Neural cell (in vitro differentiated cells): ENCODE measurements at regions not wholly inside any gene's neighbourhood (a gene's known extent, or its start where the extent isn't known, plus 50 kb on each side); places are given as distances from the start of the nearest gene placed in this dataset.

ENCODE experiments used
- H2AFZ ChIP-seq: fragments of 200-600, 300-800 bp; sonication (generic), shearing (Covaris generic); 2 replicates; pipeline ENCODE4 v1.6.0; 2014; ENCODE audit warnings: low read depth, mild to moderate bottlenecking, antibody characterized with exemption, low read length, moderate library complexity
- H3F3A ChIP-seq: fragments of 200-600 bp; shearing (Covaris generic); 2 replicates; pipeline ENCODE4 v1.6.1; 2016; ENCODE audit warnings: mild to moderate bottlenecking, moderate library complexity, mixed read lengths, antibody characterized with exemption, low read length; ENCODE audit not compliant: insufficient read depth, poor library complexity, severe bottlenecking
- H3K27ac ChIP-seq: fragments of 200-600, 300-800 bp; sonication (generic), shearing (Covaris generic); 2 replicates; pipeline ENCODE4 v1.5.1; 2014; ENCODE audit warnings: mild to moderate bottlenecking, low read length, moderate library complexity
- H3K27me3 ChIP-seq: fragments of 300-800, 200-600 bp; sonication (generic), shearing (Covaris generic); 2 replicates; pipeline ENCODE4 v1.6.0; 2014; ENCODE audit warnings: mild to moderate bottlenecking, low read depth, low read length, moderate library complexity; ENCODE audit not compliant: insufficient read depth
- H3K36me3 ChIP-seq: fragments of 300-800, 200-600 bp; sonication (generic), shearing (Covaris generic); 2 replicates; pipeline ENCODE4 v1.5.1; 2014; ENCODE audit warnings: mild to moderate bottlenecking, antibody characterized with exemption, low read length, moderate library complexity; ENCODE audit not compliant: insufficient read depth
- H3K4me2 ChIP-seq: fragments of 300-800, 200-600 bp; sonication (generic), shearing (Covaris generic); 2 replicates; pipeline ENCODE4 v1.6.0; 2014; ENCODE audit warnings: mild to moderate bottlenecking, low read length
- H3K4me3 ChIP-seq: fragments of 300-800, 200-600 bp; sonication (generic), shearing (Covaris generic); 2 replicates; pipeline ENCODE4 v1.5.1; 2014; ENCODE audit warnings: mild to moderate bottlenecking, low read length, moderate library complexity
- H3K79me2 ChIP-seq: fragments of 200-600 bp; shearing (Covaris generic); replicated peaks from 2 replicates; pipeline ENCODE4 v1.6.0; 2014; ENCODE audit warnings: mild to moderate bottlenecking, low read length, moderate library complexity; ENCODE audit not compliant: insufficient read depth
- H3K9ac ChIP-seq: fragments of 300-800, 200-600 bp; sonication (generic), shearing (Covaris generic); 2 replicates; pipeline ENCODE4 v1.6.1; 2016; ENCODE audit warnings: mild to moderate bottlenecking, low read length, mixed read lengths
- H3K9me2 ChIP-seq: fragments of 200-600 bp; shearing (Covaris generic); 2 replicates; pipeline ENCODE4 v1.6.1; 2016; ENCODE audit warnings: mild to moderate bottlenecking, low read length, mixed read lengths; ENCODE audit not compliant: insufficient read depth
- H3K9me3 ChIP-seq: fragments of 200-600, 300-800 bp; sonication (generic), shearing (Covaris generic); 2 replicates; pipeline ENCODE4 v1.6.1; 2016; ENCODE audit warnings: mild to moderate bottlenecking, mixed run types, low read length, moderate library complexity, mixed read lengths
- H4K20me1 ChIP-seq: fragments of 200-600 bp; shearing (Covaris generic); 2 replicates; pipeline ENCODE4 v1.6.1; 2016; ENCODE audit warnings: mild to moderate bottlenecking, mixed run types; ENCODE audit not compliant: insufficient read depth
- CTCF ChIP-seq: fragments of 450-650 bp; IDR thresholded peaks from 2 replicates; pipeline ENCODE4 v1.5.1; 2014; ENCODE audit warnings: antibody characterized with exemption, mild to moderate bottlenecking, moderate library complexity; ENCODE audit not compliant: poor library complexity, severe bottlenecking
- EP300 ChIP-seq: fragments of 450-650 bp; conservative IDR thresholded peaks from 2 replicates; pipeline ENCODE4 v1.6.1; 2014; ENCODE audit warnings: antibody characterized with exemption, mild to moderate bottlenecking, moderate library complexity; ENCODE audit not compliant: poor library complexity, severe bottlenecking
- EZH2 ChIP-seq: fragments of 200-600, 300-800 bp; shearing (Covaris generic), sonication (generic); IDR thresholded peaks from 2 replicates; pipeline ENCODE4 v1.6.1; 2014; ENCODE audit warnings: antibody characterized with exemption, low read length, borderline replicate concordance, mild to moderate bottlenecking; ENCODE audit not compliant: insufficient read depth, poor library complexity, severe bottlenecking
- MXI1 ChIP-seq: fragments of 450-650 bp; conservative IDR thresholded peaks from 2 replicates; pipeline ENCODE4 v1.6.1; 2014; ENCODE audit warnings: antibody characterized with exemption, mild to moderate bottlenecking; ENCODE audit not compliant: poor library complexity, severe bottlenecking
- POLR2AphosphoS5 ChIP-seq: IDR thresholded peaks from 2 replicates; pipeline ENCODE4 v1.6.1; 2012
- RAD21 ChIP-seq: fragments of 450-650 bp; conservative IDR thresholded peaks from 2 replicates; pipeline ENCODE4 v1.6.1; 2014; ENCODE audit warnings: antibody characterized with exemption, mild to moderate bottlenecking, moderate library complexity
- REST ChIP-seq: IDR thresholded peaks from 2 replicates; pipeline ENCODE4 v1.6.1; 2012; ENCODE audit warnings: borderline replicate concordance
- SMC3 ChIP-seq: fragments of 450-650 bp; conservative IDR thresholded peaks from 2 replicates; pipeline ENCODE4 v1.6.1; 2014; ENCODE audit warnings: antibody characterized with exemption, mild to moderate bottlenecking, moderate library complexity; ENCODE audit not compliant: poor library complexity
- TAF1 ChIP-seq: IDR thresholded peaks from 2 replicates; pipeline ENCODE4 v1.6.1; 2012; ENCODE audit warnings: low read depth

- Histone ChIP-seq H3K9me3 (no peaks in the 10 kb centered on the region), H3K27ac (no peak overlapping the region), H3K36me3 (no peaks in the 10 kb centered on the region), H4K20me1 (no peaks in the 10 kb centered on the region), H3K9ac (no peak overlapping the region), H3K9me2 (no peaks in the 10 kb centered on the region), H2AFZ (no peak overlapping the region), H3K27me3 (no peaks in the 10 kb centered on the region), H3K79me2 (no peaks in the 10 kb centered on the region), H3K4me3 (no peak overlapping the region), H3K4me2 (no peak overlapping the region), H3F3A (no peaks in the 10 kb centered on the region)
- TF ChIP-seq RAD21 (no peak), REST (no peak), CTCF (no peak), EP300 (no peak), POLR2AphosphoS5 (no peak), TAF1 (no peak), EZH2 (no peak)
Measured at GRCh38 chr15:93980261-93980911, 251.0 kb upstream of the MCTP2 start.

- Histone ChIP-seq H3K4me3 (no peak overlapping the region), H3K27me3 (no peaks in the 10 kb centered on the region), H3K9ac (no peak overlapping the region), H3K4me2 (no peak overlapping the region), H3K27ac (no peak overlapping the region), H2AFZ (no peak overlapping the region), H3K36me3 (no peaks in the 10 kb centered on the region), H3K9me2 (no peaks in the 10 kb centered on the region), H4K20me1 (no peaks in the 10 kb centered on the region), H3F3A (peaks cover 3% of the 10 kb centered on the region), H3K79me2 (no peaks in the 10 kb centered on the region), H3K9me3 (no peaks in the 10 kb centered on the region)
- peak; percentile 73 for TF ChIP-seq RAD21
- no peak for TF ChIP-seq POLR2AphosphoS5
- TF ChIP-seq CTCF, result peak; percentile 66
- no peak for TF ChIP-seq EP300
- TF ChIP-seq SMC3, result peak; percentile 77
- TF ChIP-seq MXI1, result no peak
- TF ChIP-seq EZH2, result no peak
- TF ChIP-seq TAF1, result no peak
- TF ChIP-seq REST, result no peak
Measured at GRCh38 chr15:93974804-93975481, 256.4 kb upstream of the MCTP2 start.
